Fibroblast of mammary gland (primary cell): ENCODE measurements at regions not wholly inside any gene's neighbourhood (a gene's known extent, or its start where the extent isn't known, plus 50 kb on each side); places are given as distances from the start of the nearest gene placed in this dataset.

Experiments
- DNase-seq: peaks from one replicate; pipeline ENCODE4 v3.0.0-alpha.2; 2010; ENCODE audit warnings: low read depth
- H3K4me3 ChIP-seq: 2 replicates; pipeline ENCODE4 v1.5.1; 2011; ENCODE audit warnings: low read depth, mild to moderate bottlenecking, low read length, moderate library complexity; ENCODE audit not compliant: control insufficient read depth
- TF ChIP-seq, protein P1 (sequence below): conservative IDR thresholded peaks from 2 replicates; pipeline ENCODE4 v1.5.1; 2011; ENCODE audit warnings: low read depth, low read length, inconsistent platforms; ENCODE audit not compliant: control insufficient read depth, insufficient read depth

GRCh38 chr2:39934851-39935250 is 155.8 kb upstream of the THUMPD2 start:
- TF ChIP-seq, protein P1, sequence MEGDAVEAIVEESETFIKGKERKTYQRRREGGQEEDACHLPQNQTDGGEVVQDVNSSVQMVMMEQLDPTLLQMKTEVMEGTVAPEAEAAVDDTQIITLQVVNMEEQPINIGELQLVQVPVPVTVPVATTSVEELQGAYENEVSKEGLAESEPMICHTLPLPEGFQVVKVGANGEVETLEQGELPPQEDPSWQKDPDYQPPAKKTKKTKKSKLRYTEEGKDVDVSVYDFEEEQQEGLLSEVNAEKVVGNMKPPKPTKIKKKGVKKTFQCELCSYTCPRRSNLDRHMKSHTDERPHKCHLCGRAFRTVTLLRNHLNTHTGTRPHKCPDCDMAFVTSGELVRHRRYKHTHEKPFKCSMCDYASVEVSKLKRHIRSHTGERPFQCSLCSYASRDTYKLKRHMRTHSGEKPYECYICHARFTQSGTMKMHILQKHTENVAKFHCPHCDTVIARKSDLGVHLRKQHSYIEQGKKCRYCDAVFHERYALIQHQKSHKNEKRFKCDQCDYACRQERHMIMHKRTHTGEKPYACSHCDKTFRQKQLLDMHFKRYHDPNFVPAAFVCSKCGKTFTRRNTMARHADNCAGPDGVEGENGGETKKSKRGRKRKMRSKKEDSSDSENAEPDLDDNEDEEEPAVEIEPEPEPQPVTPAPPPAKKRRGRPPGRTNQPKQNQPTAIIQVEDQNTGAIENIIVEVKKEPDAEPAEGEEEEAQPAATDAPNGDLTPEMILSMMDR = no peak
- H3K4me3 ChIP-seq = no peak overlapping the region
- DNase-seq = no peak

- no peak overlapping the region for H3K4me3 ChIP-seq
- no peak for DNase-seq
- TF ChIP-seq, protein P1 = no peak
These were observed 154.1 kb upstream of the THUMPD2 start for GRCh38 chr2:39933196-39933595.

DNA sequence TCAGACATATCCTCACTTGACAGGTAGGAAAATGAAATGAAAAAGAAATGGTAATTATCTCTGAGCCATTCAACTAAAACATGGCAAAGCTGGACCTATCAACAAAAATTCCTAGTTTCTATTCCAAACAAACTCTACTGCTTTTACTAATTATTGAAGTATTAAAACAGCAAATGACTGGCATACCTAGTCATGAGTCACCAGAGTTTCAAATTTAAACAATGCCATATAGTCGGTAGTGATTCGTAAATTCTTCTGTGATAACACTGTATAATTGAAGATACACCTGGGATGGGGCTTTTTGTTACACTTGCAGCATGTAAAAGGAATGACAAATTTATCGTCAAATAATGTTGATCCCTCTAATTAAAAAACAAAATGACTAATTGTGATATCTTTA is 153.1 kb upstream of the THUMPD2 start:
- TF ChIP-seq, protein P1 = no peak
- H3K4me3 ChIP-seq = no peak overlapping the region
- no peak for DNase-seq

DNA sequence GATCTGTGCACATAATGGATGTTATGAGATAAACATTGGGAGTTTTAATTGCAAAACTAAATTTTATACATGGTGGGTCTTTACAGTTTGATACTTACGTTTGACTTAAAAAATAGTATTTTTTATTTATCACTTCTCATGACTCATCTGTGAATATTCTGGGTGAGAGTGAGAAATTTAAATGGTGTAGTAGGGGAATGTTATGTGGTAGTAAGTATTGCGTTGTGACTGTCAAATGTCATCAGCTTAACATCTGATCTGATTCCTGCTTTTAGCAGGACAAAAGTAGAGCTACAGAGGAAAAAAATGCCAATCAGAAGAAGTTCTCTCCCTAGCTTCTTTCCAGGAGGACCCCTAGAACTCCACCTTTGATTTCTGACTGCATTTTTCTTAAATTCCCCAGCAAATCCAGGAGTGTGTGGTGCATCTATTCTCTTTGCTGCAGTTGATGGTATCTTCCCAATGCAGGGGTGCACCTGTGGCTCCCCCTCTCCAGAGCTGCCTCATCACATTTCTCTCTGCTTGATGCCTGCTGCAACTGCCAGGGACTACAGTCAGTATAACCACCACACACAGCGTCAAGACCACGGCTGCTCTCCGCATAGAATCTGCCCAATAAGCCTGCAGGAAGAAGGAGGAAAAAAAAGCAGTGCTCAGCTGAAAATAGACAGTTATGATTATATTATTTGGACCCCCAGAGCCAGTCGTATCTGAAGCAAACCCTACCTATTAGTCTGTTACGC is 151.3 kb upstream of the THUMPD2 start:
- TF ChIP-seq, protein P1 = no peak
- no peak overlapping the region for H3K4me3 ChIP-seq
- no peak for DNase-seq

- TF ChIP-seq, protein P1 = no peak
- no peak for DNase-seq
- H3K4me3 ChIP-seq = no peak overlapping the region
These were observed 150.5 kb upstream of the THUMPD2 start for GRCh38 chr2:39929531-39929930.

DNA sequence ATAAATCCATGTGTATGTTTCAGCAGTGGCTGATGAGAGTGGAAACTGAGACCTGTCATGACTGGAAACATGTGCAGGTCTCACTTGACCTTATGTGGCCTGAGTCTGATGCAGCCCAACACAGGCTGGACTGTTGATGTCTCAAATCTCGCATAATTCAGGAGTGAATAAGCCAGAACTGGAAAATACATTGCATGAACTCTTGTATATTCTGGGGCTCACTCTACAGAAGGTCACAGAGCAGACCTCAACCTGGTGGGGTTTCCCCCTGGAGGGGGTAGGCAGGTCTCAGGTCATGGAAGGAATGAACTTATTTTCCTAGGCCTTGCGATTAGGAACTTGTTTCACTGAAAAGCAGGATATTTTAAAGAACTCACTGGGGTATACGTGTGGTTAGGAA is 146.3 kb upstream of the THUMPD2 start:
- no peak overlapping the region for H3K4me3 ChIP-seq
- no peak for DNase-seq
- TF ChIP-seq, protein P1 = no peak
